ENCODE measurements at regions not wholly inside any gene's neighbourhood (a gene's known extent, or its start where the extent isn't known, plus 50 kb on each side); places are given as distances from the start of the nearest gene placed in this dataset.

- Histone ChIP-seq H3K27me3 (ENCODE audit: control insufficient read depth, insufficient read depth, low read length) (peaks cover 3% of the 10 kb centered on the region), H3K4me3 (ENCODE audit: low read depth, low read length) (no peak overlapping the region), H3K9me3 (ENCODE audit: control insufficient read depth, low read length) (no peaks in the 10 kb centered on the region), H3K4me2 (ENCODE audit: low read length) (no peak overlapping the region), H3K27ac (no peak overlapping the region), H3K79me2 (no peaks in the 10 kb centered on the region), H3K4me1 (no peaks in the 10 kb centered on the region), H3K36me3 (ENCODE audit: control insufficient read depth, insufficient read depth, low read length) (no peaks in the 10 kb centered on the region), H2AFZ (no peak overlapping the region), H3K9ac (no peak overlapping the region)
- TF ChIP-seq, protein P1, sequence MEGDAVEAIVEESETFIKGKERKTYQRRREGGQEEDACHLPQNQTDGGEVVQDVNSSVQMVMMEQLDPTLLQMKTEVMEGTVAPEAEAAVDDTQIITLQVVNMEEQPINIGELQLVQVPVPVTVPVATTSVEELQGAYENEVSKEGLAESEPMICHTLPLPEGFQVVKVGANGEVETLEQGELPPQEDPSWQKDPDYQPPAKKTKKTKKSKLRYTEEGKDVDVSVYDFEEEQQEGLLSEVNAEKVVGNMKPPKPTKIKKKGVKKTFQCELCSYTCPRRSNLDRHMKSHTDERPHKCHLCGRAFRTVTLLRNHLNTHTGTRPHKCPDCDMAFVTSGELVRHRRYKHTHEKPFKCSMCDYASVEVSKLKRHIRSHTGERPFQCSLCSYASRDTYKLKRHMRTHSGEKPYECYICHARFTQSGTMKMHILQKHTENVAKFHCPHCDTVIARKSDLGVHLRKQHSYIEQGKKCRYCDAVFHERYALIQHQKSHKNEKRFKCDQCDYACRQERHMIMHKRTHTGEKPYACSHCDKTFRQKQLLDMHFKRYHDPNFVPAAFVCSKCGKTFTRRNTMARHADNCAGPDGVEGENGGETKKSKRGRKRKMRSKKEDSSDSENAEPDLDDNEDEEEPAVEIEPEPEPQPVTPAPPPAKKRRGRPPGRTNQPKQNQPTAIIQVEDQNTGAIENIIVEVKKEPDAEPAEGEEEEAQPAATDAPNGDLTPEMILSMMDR (IDR thresholded peaks at IDR 0.05), result no peak
Observed at GRCh38 chr1:11400155-11400554, 78.8 kb upstream of the DISP3 start.

- no peak overlapping the region for H3K9ac ChIP-seq
- no peak overlapping the region for H3K27ac ChIP-seq
- H3K79me2 ChIP-seq, result no peaks in the 10 kb centered on the region
- H3K27me3 ChIP-seq (ENCODE audit: control insufficient read depth, insufficient read depth, low read length), result peaks cover 3% of the 10 kb centered on the region
- no peak overlapping the region for H3K4me2 ChIP-seq (ENCODE audit: low read length)
- no peaks in the 10 kb centered on the region for H3K36me3 ChIP-seq (ENCODE audit: control insufficient read depth, insufficient read depth, low read length)
- no peaks in the 10 kb centered on the region for H3K9me3 ChIP-seq (ENCODE audit: control insufficient read depth, low read length)
- no peak overlapping the region for H3K4me3 ChIP-seq (ENCODE audit: low read depth, low read length)
- TF ChIP-seq, protein P1 (IDR thresholded peaks at IDR 0.05), result no peak
- H3K4me1 ChIP-seq, result no peaks in the 10 kb centered on the region
- H2AFZ ChIP-seq, result no peak overlapping the region
Observed at GRCh38 chr1:11400567-11400966, 78.4 kb upstream of the DISP3 start.

DNA sequence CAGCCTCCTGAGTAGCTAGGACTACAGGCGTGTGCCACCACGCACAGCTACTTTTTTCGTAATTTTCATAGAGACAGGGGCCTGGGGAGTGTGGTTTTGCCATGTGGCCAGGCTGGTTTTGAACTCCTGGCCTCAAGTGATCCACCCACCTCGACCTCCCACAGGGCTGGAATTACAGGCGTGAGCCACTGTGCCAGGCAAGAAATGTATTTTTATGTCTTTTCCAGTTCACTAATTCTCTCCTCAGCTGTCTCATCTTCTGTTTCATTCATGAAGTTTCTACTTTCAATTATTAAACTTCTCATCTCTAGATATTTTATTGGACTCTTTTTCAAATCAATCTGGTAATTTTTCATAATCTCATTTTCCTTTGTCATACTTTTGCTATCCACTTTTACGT is 72.1 kb upstream of the DISP3 start:
- H3K36me3 ChIP-seq (ENCODE audit: control insufficient read depth, insufficient read depth, low read length), result no peaks in the 10 kb centered on the region
- H3K27ac ChIP-seq, result no peak overlapping the region
- no peak overlapping the region for H2AFZ ChIP-seq
- TF ChIP-seq, protein P1 (IDR thresholded peaks at IDR 0.05), result no peak
- H3K4me3 ChIP-seq (ENCODE audit: low read depth, low read length), result no peak overlapping the region
- no peaks in the 10 kb centered on the region for H3K79me2 ChIP-seq
- H3K27me3 ChIP-seq (ENCODE audit: control insufficient read depth, insufficient read depth, low read length), result no peaks in the 10 kb centered on the region
- no peak overlapping the region for H3K9ac ChIP-seq
- H3K9me3 ChIP-seq (ENCODE audit: control insufficient read depth, low read length), result no peaks in the 10 kb centered on the region
- no peaks in the 10 kb centered on the region for H3K4me1 ChIP-seq
- H3K4me2 ChIP-seq (ENCODE audit: low read length), result no peak overlapping the region

GRCh38 chr1:11407301-11407994 is 71.5 kb upstream of the DISP3 start:
- Histone ChIP-seq H2AFZ (no peak overlapping the region), H3K27ac (no peak overlapping the region), H3K4me2 (ENCODE audit: low read length) (no peak overlapping the region), H3K9ac (no peak overlapping the region), H3K27me3 (ENCODE audit: control insufficient read depth, insufficient read depth, low read length) (no peaks in the 10 kb centered on the region), H3K36me3 (ENCODE audit: control insufficient read depth, insufficient read depth, low read length) (no peaks in the 10 kb centered on the region), H3K9me3 (ENCODE audit: control insufficient read depth, low read length) (no peaks in the 10 kb centered on the region), H3K79me2 (no peaks in the 10 kb centered on the region), H3K4me3 (ENCODE audit: low read depth, low read length) (no peak overlapping the region), H3K4me1 (no peaks in the 10 kb centered on the region)
- TF ChIP-seq, protein P1 (IDR thresholded peaks at IDR 0.05), result no peak

DNA sequence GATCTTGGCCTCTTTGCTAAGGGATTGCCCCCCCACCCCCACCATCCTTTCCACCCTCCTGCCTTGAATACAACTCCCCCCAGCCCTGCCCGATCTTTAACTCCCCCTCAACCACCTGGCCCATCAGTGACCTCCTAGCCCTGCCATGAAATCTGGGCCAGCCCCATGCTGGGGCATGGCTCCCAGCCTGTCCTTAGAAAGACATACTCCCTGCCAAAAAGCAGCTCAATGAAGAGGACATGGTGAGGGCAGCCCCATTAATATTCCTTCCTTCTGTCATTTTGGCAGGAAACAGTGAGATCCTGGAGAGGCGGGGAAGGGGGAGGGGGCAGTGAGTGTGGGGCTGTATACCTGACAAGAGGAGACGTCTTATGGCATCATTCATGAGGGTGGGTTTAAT is 66.8 kb upstream of the DISP3 start:
- TF ChIP-seq, protein P1 (IDR thresholded peaks at IDR 0.05), result no peak
- H3K27me3 ChIP-seq (ENCODE audit: control insufficient read depth, insufficient read depth, low read length), result no peaks in the 10 kb centered on the region

More for the DNA sequence above, 66.8 kb upstream of the DISP3 start:
- Histone ChIP-seq H3K4me2 (ENCODE audit: low read length) (no peak overlapping the region), H3K27ac (no peak overlapping the region), H3K4me3 (ENCODE audit: low read depth, low read length) (no peak overlapping the region), H3K4me1 (no peaks in the 10 kb centered on the region), H3K79me2 (no peaks in the 10 kb centered on the region), H2AFZ (no peak overlapping the region), H3K9ac (no peak overlapping the region), H3K9me3 (ENCODE audit: control insufficient read depth, low read length) (no peaks in the 10 kb centered on the region), H3K36me3 (ENCODE audit: control insufficient read depth, insufficient read depth, low read length) (no peaks in the 10 kb centered on the region)

Measured in parathyroid adenoma (tissue), 2 donors.